B cell (primary cell): ENCODE measurements at regions not wholly inside any gene's neighbourhood (a gene's known extent, or its start where the extent isn't known, plus 50 kb on each side); places are given as distances from the start of the nearest gene placed in this dataset.
"Not testable (repeated sequence)": the region's sequence is repeated elsewhere in the genome, so short reads cannot be mapped to it uniquely, and the experiment has no call there.

Experiments
- ATAC-seq: fragments of 200-7000 bp; cut with Tn5 transposase; one replicate; pipeline ENCODE4 v1.10.0; 2021; ENCODE audit warnings: low read depth, mild to moderate bottlenecking, moderate number of reproducible peaks, moderate library complexity
- CTCF ChIA-PET: fragments of 350-600 bp; sonication (Branson Sonifier 250); formaldehyde crosslinking; loops from one replicate; lab custom pipeline; 2021; ENCODE audit warnings: antibody characterized with exemption, inconsistent platforms; lab: Charles Lee
- POLR2A ChIA-PET: fragments of 350-600 bp; sonication (Branson Sonifier 250); formaldehyde crosslinking; loops from one replicate; lab custom pipeline; 2021; ENCODE audit warnings: antibody characterized with exemption; lab: Charles Lee
- DNase-seq: peaks from one replicate; pipeline ENCODE4 v3.0.0; 2013
- H2AFZ ChIP-seq: 2 replicates; pipeline ENCODE4 v1.6.1; 2012; ENCODE audit warnings: mild to moderate bottlenecking, low read depth, low read length; ENCODE audit not compliant: insufficient read depth, poor library complexity, severe bottlenecking
- H3K27ac ChIP-seq, 2 donors: 1 replicate in 1 of 2; 2 replicates in 1 of 2; pipeline ENCODE4 v1.5.1; 2012 to 2013; ENCODE audit warnings: low read length in 2 of 2, mild to moderate bottlenecking in 2 of 2, moderate library complexity in 1 of 2
- H3K27me3 ChIP-seq, 4 experiments: fragments of 200-600 bp in 1 of 4; sonication (generic) in 1 of 4; replicated peaks in 1 of 4; 1 replicate in 2 of 4; 2 replicates in 2 of 4; pipeline versions ENCODE4 v1.6.1 to v1.7.0; 2013 to 2016; ENCODE audit warnings: low read length in 3 of 4, mild to moderate bottlenecking in 2 of 4, mixed read lengths in 1 of 4, moderate library complexity in 1 of 4; ENCODE audit not compliant: insufficient read depth in 4 of 4, control insufficient read depth in 3 of 4; ENCODE audit errors: control extremely low read depth in 1 of 4
- H3K36me3 ChIP-seq, 2 experiments: replicated peaks in 1 of 2; 1 replicate in 1 of 2; 2 replicates in 1 of 2; pipeline versions ENCODE4 v1.6.1 to v1.7.1; 2013; ENCODE audit warnings: low read length in 1 of 2; ENCODE audit not compliant: insufficient read depth in 2 of 2, control insufficient read depth in 1 of 2; ENCODE audit errors: control extremely low read depth in 1 of 2, extremely low read depth in 1 of 2
- H3K4me1 ChIP-seq, 2 donors: fragments of 200-600 bp in 1 of 2; sonication (generic) in 1 of 2; 1 replicate in 1 of 2; 2 replicates in 1 of 2; pipeline versions ENCODE4 v1.5.1 to v1.6.1; 2013 to 2017; ENCODE audit warnings: low read length in 2 of 2; ENCODE audit not compliant: control insufficient read depth in 2 of 2, insufficient read depth in 2 of 2
- H3K4me2 ChIP-seq: replicated peaks from 2 replicates; pipeline ENCODE3; 2012; ENCODE audit warnings: mild to moderate bottlenecking, low read depth, low read length; ENCODE audit not compliant: poor library complexity, severe bottlenecking
- H3K4me3 ChIP-seq, 5 experiments: fragments of 200-600 bp in 1 of 5; sonication (generic) in 1 of 5; 1 replicate in 3 of 5; 2 replicates in 2 of 5; pipeline versions ENCODE4 v1.5.1 to v1.7.0; 2011 to 2016; ENCODE audit warnings: low read length in 4 of 5, mild to moderate bottlenecking in 4 of 5, low read depth in 2 of 5, control low read depth in 1 of 5, moderate library complexity in 1 of 5; ENCODE audit not compliant: insufficient read depth in 1 of 5; ENCODE audit errors: control extremely low read depth in 1 of 5, extremely low read depth in 1 of 5
- H3K79me2 ChIP-seq: fragments of 200-600 bp; sonication (generic); one replicate; pipeline ENCODE4 v1.6.0; 2016; ENCODE audit warnings: low read length; ENCODE audit not compliant: control insufficient read depth, insufficient read depth
- H3K9ac ChIP-seq: fragments of 200-600 bp; sonication (generic); 2 replicates; pipeline ENCODE4 v1.6.1; 2017; ENCODE audit warnings: mild to moderate bottlenecking, low read length, moderate library complexity
- H3K9me3 ChIP-seq, 3 donors: one replicate each; pipeline versions ENCODE4 v1.6.1 to v1.7.1; 2013; ENCODE audit warnings: low read length in 2 of 3; ENCODE audit not compliant: control insufficient read depth in 2 of 3, insufficient read depth in 1 of 3; ENCODE audit errors: control extremely low read depth in 1 of 3
- H4K20me1 ChIP-seq: 2 replicates; pipeline ENCODE4 v1.6.0; 2012; ENCODE audit warnings: mild to moderate bottlenecking, low read length; ENCODE audit not compliant: insufficient read depth, control insufficient read depth, poor library complexity, severe bottlenecking
- H3K27ac Mint-ChIP-seq: one replicate; pipeline ENCODE4 v1.8.0; 2021; ENCODE audit warnings: mixed read lengths
- H3K27me3 Mint-ChIP-seq: one replicate; pipeline ENCODE4 v1.8.0; 2021; ENCODE audit warnings: mixed read lengths
- H3K4me1 Mint-ChIP-seq: one replicate; pipeline ENCODE4 v1.8.0; 2021; ENCODE audit warnings: mixed read lengths
- H3K4me3 Mint-ChIP-seq: one replicate; pipeline ENCODE4 v1.8.0; 2021; ENCODE audit warnings: mixed read lengths
- H3K9me3 Mint-ChIP-seq: one replicate; pipeline ENCODE4 v1.8.0; 2022; ENCODE audit warnings: mixed read lengths; ENCODE audit not compliant: insufficient read depth
- WGBS: methylation state at CpG from one replicate; pipeline ENCODE4 v1.1.5; 2013; ENCODE audit warnings: missing lambda C conversion rate; ENCODE audit not compliant: insufficient coverage; 5-methylcytosine and 5-hydroxymethylcytosine counted together
- intact Hi-C: fragments of 100-400 bp; cut with micrococcal nuclease; formaldehyde crosslinking; loops from one replicate; pipeline ENCODE4 v1.10.0; 2022

DNA sequence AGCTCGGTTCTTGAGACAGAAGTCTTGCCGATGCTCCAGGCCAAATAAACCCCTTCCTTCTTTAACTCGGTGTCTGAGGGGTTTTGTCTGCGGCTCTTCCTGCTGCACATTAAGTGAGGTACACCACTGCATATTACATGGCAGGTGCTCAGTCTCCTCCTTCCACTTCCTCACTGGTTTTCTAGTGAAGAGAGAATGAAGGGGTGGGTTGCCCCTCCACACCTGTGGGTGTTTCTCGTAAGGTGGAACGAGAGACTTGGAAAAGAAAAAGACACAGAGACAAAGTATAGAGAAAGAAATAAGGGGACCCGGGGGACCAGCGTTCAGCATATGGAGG, 138.0 kb downstream of the OR2B2 start:
- Histone ChIP-seq H3K9ac (peak overlapping the region; percentile 40), H3K4me2 (peak overlapping the region; percentile 40), H3K4me3 (peak overlapping the region in 1 of 5 experiments; percentile 36), H3K4me1 (peaks cover 26 to 29% of the 10 kb centered on the region in 2 donors)
- CTCF ChIA-PET, result interaction anchor here (4.2 kb wide), 1 partner anchor 21 kb away, joined by 62 read pairs; no protein-coding TSS in a partner anchor
- intact Hi-C loops, H3K27ac ChIP-seq, POLR2A ChIA-PET, H3K9me3 ChIP-seq, H3K36me3 ChIP-seq, H3K79me2 ChIP-seq, H2AFZ ChIP-seq, ATAC-seq, H3K27me3 ChIP-seq, H3K9me3 Mint-ChIP-seq, H4K20me1 ChIP-seq: not testable (repeated sequence)
- H3K27me3 Mint-ChIP-seq, result peaks cover 17% of the 10 kb centered on the region
- peaks cover 36% of the 10 kb centered on the region for H3K4me1 Mint-ChIP-seq
- peak overlapping the region; percentile 83 for H3K27ac Mint-ChIP-seq
- peak overlapping the region; percentile 47 for H3K4me3 Mint-ChIP-seq
- 21% methylated on average over 2 of the region's 8 CpGs for WGBS
- DNase-seq, result peak; percentile 34

DNA sequence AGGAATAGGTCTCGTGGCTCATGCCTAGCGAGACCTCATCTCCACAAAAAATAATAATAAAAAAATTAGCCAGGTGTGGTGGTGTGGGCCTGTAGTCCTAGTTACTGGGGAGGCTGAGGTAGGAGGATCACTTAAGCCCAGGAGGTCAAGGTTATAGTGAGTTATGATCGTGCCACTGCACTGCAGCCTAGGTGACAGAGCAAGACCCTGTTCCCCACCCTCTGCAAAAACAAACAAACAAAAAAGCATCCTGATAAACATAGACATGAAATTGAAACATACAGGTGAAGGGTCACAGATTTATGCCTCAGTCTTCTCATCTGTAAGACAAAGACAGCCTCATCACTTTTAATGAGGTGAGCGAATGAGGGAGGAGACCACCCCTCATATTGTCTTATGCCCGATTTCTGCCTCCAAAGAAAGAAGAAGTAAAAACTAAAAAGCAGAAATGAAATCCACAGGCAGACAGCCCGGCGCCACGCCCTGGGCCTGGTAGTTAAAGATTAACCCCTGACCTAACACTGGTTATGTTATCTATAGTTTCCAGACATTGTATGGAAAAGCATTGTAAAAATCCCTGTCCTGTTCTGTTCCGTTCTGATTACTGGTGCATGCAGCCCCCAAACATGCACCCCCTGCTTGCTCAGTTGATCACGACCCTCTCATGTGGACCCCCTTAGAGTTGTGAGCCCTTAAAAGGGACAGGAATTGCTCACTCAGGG, 138.5 kb downstream of the OR2B2 start:
- H3K9me3 Mint-ChIP-seq, H3K9me3 ChIP-seq, H3K27ac ChIP-seq, H3K79me2 ChIP-seq, H3K36me3 ChIP-seq, H4K20me1 ChIP-seq, H2AFZ ChIP-seq, H3K27me3 ChIP-seq, POLR2A ChIA-PET: not testable (repeated sequence)
- ATAC-seq (peak; percentile 25), DNase-seq (peak; percentile 52)
- WGBS, result 27% methylated on average over 2 of the region's 10 CpGs
- peak overlapping the region; percentile 47 for H3K4me3 Mint-ChIP-seq
- Histone ChIP-seq H3K4me3 (peak overlapping the region in 1 of 5 experiments; percentile 36), H3K4me2 (peak overlapping the region; percentile 40), H3K4me1 (peaks cover 26 to 29% of the 10 kb centered on the region in 2 donors), H3K9ac (peak overlapping the region; percentile 40)
- CTCF ChIA-PET, result interaction anchor here (0.9 to 5.5 kb wide), 13 partner anchors 8 to 596 kb away, joined by 3 to 150 read pairs (median 15); a partner anchor contains a TSS
- H3K27me3 Mint-ChIP-seq, result peaks cover 15% of the 10 kb centered on the region
- peak overlapping the region; percentile 83 for H3K27ac Mint-ChIP-seq
- intact Hi-C loops, result loop anchor here (2.0 kb wide), 1 partner anchor 129 kb away; no protein-coding TSS in a partner anchor
- peaks cover 36% of the 10 kb centered on the region for H3K4me1 Mint-ChIP-seq
